Activated naive CD8-positive, alpha-beta T cell treated with anti-CD3 and anti-CD28 coated beads for 36 hours (primary cell): ENCODE measurements at regions not wholly inside any gene's neighbourhood (a gene's known extent, or its start where the extent isn't known, plus 50 kb on each side); places are given as distances from the start of the nearest gene placed in this dataset.
"Not testable (repeated sequence)": the region's sequence is repeated elsewhere in the genome, so short reads cannot be mapped to it uniquely, and the experiment has no call there.

Source experiments
- DNase-seq: peaks from one replicate; pipeline ENCODE4 v3.0.0; 2021
- H3K27ac Mint-ChIP-seq: one replicate; pipeline ENCODE4 v1.8.0; 2022; ENCODE audit warnings: mild to moderate bottlenecking, moderate library complexity, mixed read lengths
- H3K27me3 Mint-ChIP-seq: one replicate; pipeline ENCODE4 v1.8.0; 2022; ENCODE audit warnings: mild to moderate bottlenecking, mixed read lengths
- H3K36me3 Mint-ChIP-seq: one replicate; pipeline ENCODE4 v1.8.0; 2021; ENCODE audit warnings: mild to moderate bottlenecking, mixed read lengths
- H3K4me1 Mint-ChIP-seq: one replicate; pipeline ENCODE4 v1.8.0; 2021; ENCODE audit warnings: mixed read lengths
- H3K4me3 Mint-ChIP-seq: one replicate; pipeline ENCODE4 v1.8.0; 2022; ENCODE audit warnings: mild to moderate bottlenecking, moderate library complexity, mixed read lengths
- H3K9me3 Mint-ChIP-seq: one replicate; pipeline ENCODE4 v1.8.0; 2022; ENCODE audit warnings: mixed read lengths

- H3K27ac Mint-ChIP-seq: no peak overlapping the region
- no peaks in the 10 kb centered on the region for H3K36me3 Mint-ChIP-seq
- no peaks in the 10 kb centered on the region for H3K27me3 Mint-ChIP-seq
- DNase-seq: no peak
- no peak overlapping the region for H3K4me3 Mint-ChIP-seq
- peaks cover 3% of the 10 kb centered on the region for H3K9me3 Mint-ChIP-seq
- no peaks in the 10 kb centered on the region for H3K4me1 Mint-ChIP-seq
Measured at GRCh38 chr5:125634216-125634835, 788.9 kb upstream of the GRAMD2B start.

- Mint-ChIP-seq H3K27me3 (no peaks in the 10 kb centered on the region), H3K27ac (no peak overlapping the region)
Measured at GRCh38 chr5:125639858-125640257, 783.4 kb upstream of the GRAMD2B start.

GRCh38 chr5:125652761-125653160 lies 770.4 kb upstream of the GRAMD2B start:
- no peak overlapping the region for H3K4me3 Mint-ChIP-seq
- no peaks in the 10 kb centered on the region for H3K4me1 Mint-ChIP-seq
- H3K27ac Mint-ChIP-seq: no peak overlapping the region
- H3K36me3 Mint-ChIP-seq: no peaks in the 10 kb centered on the region
- no peaks in the 10 kb centered on the region for H3K27me3 Mint-ChIP-seq
- peaks cover 3% of the 10 kb centered on the region for H3K9me3 Mint-ChIP-seq
- no peak for DNase-seq

More at GRCh38 chr5:125639858-125640257, 783.4 kb upstream of the GRAMD2B start:
- H3K9me3 Mint-ChIP-seq: peaks cover 17% of the 10 kb centered on the region
- no peaks in the 10 kb centered on the region for H3K36me3 Mint-ChIP-seq
- DNase-seq: no peak
- no peaks in the 10 kb centered on the region for H3K4me1 Mint-ChIP-seq
- H3K4me3 Mint-ChIP-seq: no peak overlapping the region

DNA sequence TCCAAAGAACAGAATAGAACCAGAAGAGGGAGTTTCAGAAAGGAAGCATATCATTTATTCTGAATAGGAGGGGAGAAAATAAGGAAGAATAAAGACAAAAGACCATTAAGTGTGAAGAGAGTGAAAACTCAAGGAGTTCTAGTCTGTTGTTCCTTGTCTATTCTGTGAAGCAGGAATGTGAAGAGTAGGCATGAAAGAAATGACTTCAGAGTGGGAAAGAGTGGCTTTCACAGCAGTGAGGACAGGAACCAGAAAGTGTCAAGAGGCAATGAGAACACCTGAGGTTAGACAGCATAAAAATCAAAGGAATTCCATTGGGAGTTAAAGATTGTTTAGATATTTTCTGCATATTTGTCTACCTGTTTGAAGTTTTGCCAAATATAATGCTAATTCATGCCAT lies 768.8 kb upstream of the GRAMD2B start:
- no peak for DNase-seq
- H3K27ac Mint-ChIP-seq: no peak overlapping the region
- H3K27me3 Mint-ChIP-seq: no peaks in the 10 kb centered on the region
- no peaks in the 10 kb centered on the region for H3K36me3 Mint-ChIP-seq
- H3K4me1 Mint-ChIP-seq: no peaks in the 10 kb centered on the region
- H3K9me3 Mint-ChIP-seq: peaks cover 3% of the 10 kb centered on the region
- H3K4me3 Mint-ChIP-seq: no peak overlapping the region

GRCh38 chr5:125655156-125655555 lies 768.1 kb upstream of the GRAMD2B start:
- H3K36me3 Mint-ChIP-seq: no peaks in the 10 kb centered on the region
- H3K4me1 Mint-ChIP-seq: no peaks in the 10 kb centered on the region
- peaks cover 3% of the 10 kb centered on the region for H3K9me3 Mint-ChIP-seq
- H3K27me3 Mint-ChIP-seq: no peaks in the 10 kb centered on the region
- no peak overlapping the region for H3K27ac Mint-ChIP-seq
- no peak overlapping the region for H3K4me3 Mint-ChIP-seq
- no peak for DNase-seq

GRCh38 chr5:125657936-125658335 lies 765.3 kb upstream of the GRAMD2B start:
- no peak for DNase-seq
- Mint-ChIP-seq H3K27me3 (no peaks in the 10 kb centered on the region), H3K27ac (no peak overlapping the region), H3K9me3 (peaks cover 4% of the 10 kb centered on the region), H3K36me3 (no peaks in the 10 kb centered on the region), H3K4me3 (no peak overlapping the region), H3K4me1 (no peaks in the 10 kb centered on the region)

DNA sequence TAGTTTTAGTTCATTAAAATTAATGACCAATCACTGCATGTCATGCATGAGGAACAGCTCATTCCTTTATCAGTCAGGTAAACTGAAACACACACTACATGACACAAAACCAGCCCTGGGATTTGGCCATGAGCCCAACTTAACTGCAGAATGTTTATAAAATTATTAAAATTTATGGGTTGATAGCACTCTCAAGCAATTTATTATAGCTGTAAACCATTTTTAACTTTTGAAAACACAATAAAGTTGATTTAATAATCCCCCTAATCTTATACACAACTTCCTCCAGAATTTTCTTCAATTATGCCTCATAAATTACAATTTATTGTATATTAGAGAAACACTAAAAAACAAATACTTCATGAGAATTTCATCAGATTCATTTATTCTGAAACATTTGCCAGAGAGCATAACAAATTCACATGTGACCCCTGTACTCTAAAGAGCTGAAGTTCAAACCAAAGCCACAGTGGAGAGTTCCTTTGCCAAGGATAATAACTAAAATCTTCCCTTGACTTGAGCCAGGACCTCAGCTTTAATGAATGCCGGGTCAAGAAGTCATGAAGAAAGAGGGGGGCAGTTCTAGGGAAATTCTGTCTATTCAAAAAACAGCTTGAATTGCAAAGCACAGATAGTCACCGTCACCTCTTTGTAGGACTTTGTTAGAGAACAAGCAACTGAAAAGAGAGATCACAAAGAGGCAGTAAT lies 763.7 kb upstream of the GRAMD2B start:
- DNase-seq: no peak
- no peaks in the 10 kb centered on the region for H3K36me3 Mint-ChIP-seq
- no peaks in the 10 kb centered on the region for H3K27me3 Mint-ChIP-seq
- no peaks in the 10 kb centered on the region for H3K4me1 Mint-ChIP-seq
- no peak overlapping the region for H3K27ac Mint-ChIP-seq
- no peak overlapping the region for H3K4me3 Mint-ChIP-seq
- peaks cover 6% of the 10 kb centered on the region for H3K9me3 Mint-ChIP-seq

- no peaks in the 10 kb centered on the region for H3K36me3 Mint-ChIP-seq
- no peak overlapping the region for H3K27ac Mint-ChIP-seq
- H3K9me3 Mint-ChIP-seq: peaks cover 6% of the 10 kb centered on the region
- DNase-seq: no peak
- no peaks in the 10 kb centered on the region for H3K4me1 Mint-ChIP-seq
- no peak overlapping the region for H3K4me3 Mint-ChIP-seq
- H3K27me3 Mint-ChIP-seq: no peaks in the 10 kb centered on the region
Measured at GRCh38 chr5:125660231-125660895, 762.8 kb upstream of the GRAMD2B start.

DNA sequence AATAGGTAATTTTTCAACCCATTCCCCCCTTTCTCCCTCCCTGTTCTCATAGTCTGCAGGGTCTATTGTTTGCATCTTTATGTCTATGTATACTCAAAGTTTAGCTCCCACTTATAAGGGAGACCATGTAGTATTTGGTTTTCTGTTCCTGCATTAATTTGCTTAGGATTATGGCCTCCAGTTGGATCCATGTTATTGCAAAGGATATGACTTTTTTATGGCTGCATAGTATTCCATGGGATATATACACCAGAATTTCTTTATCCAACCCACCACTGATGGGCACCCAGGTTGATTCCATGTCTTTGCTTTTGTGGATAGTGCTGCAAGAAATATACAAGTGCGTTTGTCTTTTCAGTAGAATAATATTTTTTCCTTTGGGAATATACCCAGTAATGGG lies 761.6 kb upstream of the GRAMD2B start:
- H3K4me3 Mint-ChIP-seq: no peak overlapping the region
- peaks cover 6% of the 10 kb centered on the region for H3K9me3 Mint-ChIP-seq
- no peak overlapping the region for H3K27ac Mint-ChIP-seq
- H3K27me3 Mint-ChIP-seq: no peaks in the 10 kb centered on the region
- no peaks in the 10 kb centered on the region for H3K4me1 Mint-ChIP-seq
- no peak for DNase-seq
- H3K36me3 Mint-ChIP-seq: no peaks in the 10 kb centered on the region

DNA sequence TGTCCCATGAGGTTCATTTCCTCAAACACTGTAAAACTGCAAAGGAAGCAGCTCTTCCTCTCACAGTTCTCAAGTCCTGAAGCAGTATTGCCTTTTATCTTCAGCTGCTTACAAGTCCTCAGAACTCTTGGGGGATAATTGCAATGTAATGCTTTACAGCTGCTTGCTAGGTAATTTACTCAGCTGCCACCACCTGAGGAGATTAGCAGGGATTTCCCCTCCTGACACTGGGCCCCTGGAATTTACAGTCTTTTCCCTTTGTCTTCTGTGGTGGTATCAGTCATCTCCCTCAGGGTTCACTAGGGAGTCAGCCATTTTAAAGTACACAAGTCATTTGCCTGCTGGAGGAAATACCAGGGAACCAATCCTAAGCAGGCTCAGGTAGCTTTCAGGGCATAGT lies 754.3 kb upstream of the GRAMD2B start:
- no peaks in the 10 kb centered on the region for H3K27me3 Mint-ChIP-seq
- no peaks in the 10 kb centered on the region for H3K9me3 Mint-ChIP-seq
- H3K36me3 Mint-ChIP-seq: no peaks in the 10 kb centered on the region
- H3K4me1 Mint-ChIP-seq: no peaks in the 10 kb centered on the region
- no peak overlapping the region for H3K27ac Mint-ChIP-seq
- no peak for DNase-seq
- no peak overlapping the region for H3K4me3 Mint-ChIP-seq

DNA sequence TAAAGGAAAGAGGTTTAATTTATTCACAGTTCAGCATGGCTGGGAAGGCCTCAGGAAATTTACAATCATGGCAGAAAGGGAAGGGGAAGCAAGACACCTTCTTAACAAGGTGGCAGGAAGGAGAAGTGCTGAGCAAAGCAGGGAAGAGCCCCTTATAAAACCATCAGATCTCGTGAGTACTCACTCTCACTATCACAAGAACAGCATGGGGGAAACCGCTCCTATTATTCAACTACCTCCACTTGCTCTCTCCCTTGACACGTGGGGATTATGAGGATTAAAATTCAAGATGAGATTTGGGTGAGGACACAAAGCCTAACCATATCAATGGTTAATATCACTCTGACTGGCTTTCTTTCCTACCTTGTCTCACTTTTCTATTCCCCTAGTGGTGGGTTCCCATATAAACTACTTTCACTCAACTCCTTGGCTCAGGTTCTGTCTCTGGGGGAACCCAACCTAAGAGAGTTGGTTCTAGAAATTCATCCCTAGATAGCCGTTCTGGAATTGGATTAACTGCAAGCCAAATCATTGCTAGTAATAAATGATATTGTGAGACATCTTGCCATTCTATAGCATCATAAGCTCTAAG lies 749.8 kb upstream of the GRAMD2B start:
- Mint-ChIP-seq H3K4me1 (no peaks in the 10 kb centered on the region), H3K9me3 (peaks cover 5% of the 10 kb centered on the region), H3K27ac (no peak overlapping the region), H3K36me3 (no peaks in the 10 kb centered on the region), H3K27me3 (no peaks in the 10 kb centered on the region), H3K4me3 (no peak overlapping the region)
- DNase-seq: no peak

DNA sequence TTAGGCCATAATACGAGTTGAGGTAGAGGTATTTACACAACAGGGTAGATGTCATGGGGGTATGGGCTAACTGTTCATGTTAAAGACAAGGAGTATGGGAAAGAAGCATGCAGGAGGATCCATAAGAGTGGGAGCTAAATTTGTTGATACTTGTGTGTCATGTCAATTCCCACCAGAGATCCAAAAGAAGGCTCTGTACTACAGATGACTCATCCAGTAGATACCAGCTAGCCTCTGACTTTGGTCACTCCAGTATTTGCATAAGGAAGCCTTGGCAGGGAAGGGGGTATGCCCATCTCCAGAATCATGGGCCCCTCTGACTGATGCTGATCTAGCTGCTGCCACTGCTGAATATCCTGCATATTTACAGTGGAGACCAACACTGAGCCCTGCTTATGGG lies 743.7 kb upstream of the GRAMD2B start:
- Mint-ChIP-seq H3K27ac (no peak overlapping the region), H3K9me3 (peaks cover 5% of the 10 kb centered on the region), H3K36me3 (no peaks in the 10 kb centered on the region), H3K4me3 (no peak overlapping the region), H3K4me1 (no peaks in the 10 kb centered on the region), H3K27me3 (no peaks in the 10 kb centered on the region)
- DNase-seq: no peak

DNA sequence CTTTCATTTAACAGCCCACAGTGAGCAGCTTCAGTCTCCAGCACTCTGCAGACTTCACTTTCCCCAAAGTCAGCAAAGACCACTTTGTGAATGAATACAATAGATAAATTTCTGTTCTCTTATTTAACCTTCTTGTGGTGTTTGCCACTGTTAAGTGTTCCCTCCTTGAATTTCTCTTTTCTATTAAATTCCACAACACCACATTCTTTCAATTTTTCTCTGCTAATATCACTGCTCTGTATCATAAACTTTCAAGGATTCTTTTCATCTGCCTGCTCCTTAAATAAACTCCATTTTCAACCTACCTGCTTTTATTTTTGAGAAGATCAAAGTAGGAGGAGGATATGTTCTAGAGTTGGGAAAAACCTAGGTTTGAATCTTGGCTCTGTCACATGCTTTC lies 739.5 kb upstream of the GRAMD2B start:
- H3K4me1 Mint-ChIP-seq: no peaks in the 10 kb centered on the region
- no peaks in the 10 kb centered on the region for H3K36me3 Mint-ChIP-seq
- no peak overlapping the region for H3K4me3 Mint-ChIP-seq
- H3K27ac Mint-ChIP-seq: no peak overlapping the region
- H3K9me3 Mint-ChIP-seq: no peaks in the 10 kb centered on the region
- no peaks in the 10 kb centered on the region for H3K27me3 Mint-ChIP-seq
- DNase-seq: no peak

GRCh38 chr5:125685771-125686170 lies 737.4 kb upstream of the GRAMD2B start:
- Mint-ChIP-seq H3K9me3 (peaks cover 3% of the 10 kb centered on the region), H3K4me1 (no peaks in the 10 kb centered on the region), H3K27ac (no peak overlapping the region), H3K4me3 (no peak overlapping the region), H3K27me3 (no peaks in the 10 kb centered on the region), H3K36me3 (no peaks in the 10 kb centered on the region)
- no peak for DNase-seq

DNA sequence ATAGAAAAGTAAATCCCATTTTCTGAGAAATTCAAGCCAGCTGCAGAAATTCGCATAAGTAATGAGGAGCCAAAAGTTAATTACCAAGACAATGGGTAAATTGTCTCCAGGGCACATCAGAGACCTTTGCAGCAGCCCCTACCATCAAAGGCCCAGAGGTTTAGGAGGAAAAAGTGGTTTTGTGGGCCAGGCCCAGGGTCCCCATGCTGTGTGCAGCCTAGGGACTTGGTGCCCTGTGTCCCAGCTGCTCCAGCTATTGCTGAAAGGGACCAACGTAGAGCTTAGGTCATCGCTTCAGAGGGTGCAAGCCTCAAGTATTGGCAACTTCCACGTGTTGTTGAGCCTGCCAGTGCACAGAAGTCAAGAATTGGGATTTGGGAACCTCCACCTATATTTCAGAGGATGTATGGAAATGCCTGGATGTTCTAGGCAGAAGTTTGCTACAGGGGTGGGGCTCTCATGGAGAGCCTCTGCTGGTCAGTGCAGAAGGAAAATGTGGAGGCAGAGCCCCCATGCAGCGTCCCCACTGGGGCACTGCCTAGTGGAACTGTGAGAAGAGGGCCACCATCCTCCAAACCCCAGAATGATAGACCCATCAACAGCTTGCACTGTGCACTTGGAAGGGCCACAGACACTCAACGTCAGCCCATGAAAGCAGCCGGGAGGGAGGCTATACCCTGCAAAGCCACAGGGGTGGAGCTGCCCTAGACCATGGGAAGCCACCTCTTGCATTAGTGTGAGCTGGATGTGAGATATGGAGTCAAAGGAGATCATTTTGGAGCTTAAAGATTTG lies 731.3 kb upstream of the GRAMD2B start:
- not testable (repeated sequence) for H3K36me3 Mint-ChIP-seq, DNase-seq, H3K27ac Mint-ChIP-seq, H3K4me3 Mint-ChIP-seq, H3K9me3 Mint-ChIP-seq, H3K4me1 Mint-ChIP-seq, H3K27me3 Mint-ChIP-seq
